Ishikawa (cell line): ENCODE measurements at regions not wholly inside any gene's neighbourhood (a gene's known extent, or its start where the extent isn't known, plus 50 kb on each side); places are given as distances from the start of the nearest gene placed in this dataset.

Source experiments
- EGR1 ChIP-seq: IDR thresholded peaks from 2 replicates; pipeline ENCODE4 v1.6.1; 2012
- EP300 ChIP-seq: IDR thresholded peaks from 2 replicates; pipeline ENCODE4 v1.6.1; 2012; ENCODE audit warnings: borderline replicate concordance
- FOXM1 ChIP-seq: IDR thresholded peaks from 2 replicates; pipeline ENCODE4 v1.6.1; 2012; ENCODE audit warnings: low read depth, borderline replicate concordance
- TAF1 ChIP-seq: IDR thresholded peaks from 2 replicates; pipeline ENCODE4 v1.6.1; 2012; ENCODE audit warnings: low read depth, mild to moderate bottlenecking
- TCF12 ChIP-seq: IDR thresholded peaks from 2 replicates; pipeline ENCODE4 v1.6.1; 2012; ENCODE audit warnings: low read depth
- YY1 ChIP-seq: IDR thresholded peaks from 2 replicates; pipeline ENCODE4 v1.6.1; 2012; ENCODE audit warnings: low read depth
- ZBTB7A ChIP-seq: IDR thresholded peaks from 2 replicates; pipeline ENCODE4 v1.6.1; 2012; ENCODE audit warnings: low read depth
- TF ChIP-seq, protein P1 (sequence below): IDR thresholded peaks from 2 replicates; pipeline ENCODE4 v1.6.1; 2012; ENCODE audit warnings: low read depth, mild to moderate bottlenecking

DNA sequence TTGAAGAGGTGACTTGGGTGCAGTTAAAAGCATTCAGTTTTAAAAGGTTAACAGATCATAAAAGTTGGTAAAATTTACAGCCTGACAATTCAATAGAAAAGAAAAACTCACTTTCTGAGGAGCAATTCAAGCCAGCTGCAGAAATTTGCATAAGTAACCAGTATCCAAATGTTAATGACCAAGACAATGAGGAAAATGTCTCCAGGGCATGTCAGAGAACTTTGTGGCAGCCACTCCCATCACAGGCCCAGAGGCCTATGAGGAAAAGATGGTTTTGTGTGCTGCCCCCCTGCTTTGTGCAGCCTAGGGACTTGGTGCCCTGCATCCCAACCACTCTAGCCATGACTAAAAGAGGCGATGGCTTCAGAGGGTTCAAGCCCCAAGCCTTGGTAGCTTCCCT, 1406.5 kb upstream of the ACO1 start:
- TF ChIP-seq YY1 (no peak), TAF1 (no peak), EGR1 (no peak), EP300 (no peak), FOXM1 (no peak), ZBTB7A (no peak), TCF12 (no peak)
- TF ChIP-seq, protein P1, sequence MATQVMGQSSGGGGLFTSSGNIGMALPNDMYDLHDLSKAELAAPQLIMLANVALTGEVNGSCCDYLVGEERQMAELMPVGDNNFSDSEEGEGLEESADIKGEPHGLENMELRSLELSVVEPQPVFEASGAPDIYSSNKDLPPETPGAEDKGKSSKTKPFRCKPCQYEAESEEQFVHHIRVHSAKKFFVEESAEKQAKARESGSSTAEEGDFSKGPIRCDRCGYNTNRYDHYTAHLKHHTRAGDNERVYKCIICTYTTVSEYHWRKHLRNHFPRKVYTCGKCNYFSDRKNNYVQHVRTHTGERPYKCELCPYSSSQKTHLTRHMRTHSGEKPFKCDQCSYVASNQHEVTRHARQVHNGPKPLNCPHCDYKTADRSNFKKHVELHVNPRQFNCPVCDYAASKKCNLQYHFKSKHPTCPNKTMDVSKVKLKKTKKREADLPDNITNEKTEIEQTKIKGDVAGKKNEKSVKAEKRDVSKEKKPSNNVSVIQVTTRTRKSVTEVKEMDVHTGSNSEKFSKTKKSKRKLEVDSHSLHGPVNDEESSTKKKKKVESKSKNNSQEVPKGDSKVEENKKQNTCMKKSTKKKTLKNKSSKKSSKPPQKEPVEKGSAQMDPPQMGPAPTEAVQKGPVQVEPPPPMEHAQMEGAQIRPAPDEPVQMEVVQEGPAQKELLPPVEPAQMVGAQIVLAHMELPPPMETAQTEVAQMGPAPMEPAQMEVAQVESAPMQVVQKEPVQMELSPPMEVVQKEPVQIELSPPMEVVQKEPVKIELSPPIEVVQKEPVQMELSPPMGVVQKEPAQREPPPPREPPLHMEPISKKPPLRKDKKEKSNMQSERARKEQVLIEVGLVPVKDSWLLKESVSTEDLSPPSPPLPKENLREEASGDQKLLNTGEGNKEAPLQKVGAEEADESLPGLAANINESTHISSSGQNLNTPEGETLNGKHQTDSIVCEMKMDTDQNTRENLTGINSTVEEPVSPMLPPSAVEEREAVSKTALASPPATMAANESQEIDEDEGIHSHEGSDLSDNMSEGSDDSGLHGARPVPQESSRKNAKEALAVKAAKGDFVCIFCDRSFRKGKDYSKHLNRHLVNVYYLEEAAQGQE: no peak
